Panc1 (cell line): ENCODE measurements at regions not wholly inside any gene's neighbourhood (a gene's known extent, or its start where the extent isn't known, plus 50 kb on each side); places are given as distances from the start of the nearest gene placed in this dataset.

Experiments used
- ATAC-seq: fragments of 200-7000 bp; cut with Tn5 transposase; 2 replicates; pipeline ENCODE4 v1.9.1; 2020; ENCODE audit warnings: mild to moderate bottlenecking, moderate library complexity
- BruUV-seq: library from RNA; stranded (reverse); fragments of 400-500 nt; replicated peaks from 2 replicates; lab custom pipeline; 2021; lab: Mats Ljungman, UMichigan
- CTCF ChIA-PET: fragments of 300-600 bp; sonication (Branson Sonifier 250); formaldehyde crosslinking; loops from one replicate; lab custom pipeline; 2022; ENCODE audit warnings: antibody characterized with exemption; lab: Charles Lee
- POLR2A ChIA-PET: fragments of 300-600 bp; sonication (Branson Sonifier 250); formaldehyde crosslinking; loops from one replicate; lab custom pipeline; 2022; ENCODE audit warnings: antibody characterized with exemption; lab: Charles Lee
- DNase-seq: peaks from one replicate; pipeline ENCODE4 v3.0.0-alpha.2; 2010; ENCODE audit warnings: low read depth, low spot score
- H3K27ac ChIP-seq: 2 replicates; pipeline ENCODE4 v1.5.1; 2011; ENCODE audit warnings: mild to moderate bottlenecking, low read length, inconsistent platforms
- H3K27me3 ChIP-seq: fragments of 200-500 bp; sonication (Bioruptor generic); 2 replicates; pipeline ENCODE4 v1.6.0; 2014; ENCODE audit warnings: low read length, inconsistent platforms; ENCODE audit not compliant: control insufficient read depth, insufficient read depth
- H3K36me3 ChIP-seq: fragments of 200-500 bp; sonication (Bioruptor generic); 2 replicates; pipeline ENCODE4 v1.5.1; 2014; ENCODE audit warnings: inconsistent platforms, mild to moderate bottlenecking, low read length, moderate library complexity; ENCODE audit not compliant: control insufficient read depth, insufficient read depth
- H3K4me1 ChIP-seq: 2 replicates; pipeline ENCODE4 v1.5.1; 2011; ENCODE audit warnings: inconsistent platforms, mild to moderate bottlenecking, low read length, moderate library complexity; ENCODE audit not compliant: control insufficient read depth, insufficient read depth
- H3K4me3 ChIP-seq, 2 experiments: 2 replicates each; pipeline ENCODE4 v1.5.1; 2011 to 2012; ENCODE audit warnings: low read depth in 2 of 2, low read length in 2 of 2, mild to moderate bottlenecking in 2 of 2, inconsistent platforms in 1 of 2, moderate library complexity in 1 of 2
- H3K9me3 ChIP-seq: fragments of 200-500 bp; sonication (Bioruptor generic); 2 replicates; pipeline ENCODE4 v1.5.1; 2014; ENCODE audit warnings: low read depth, mild to moderate bottlenecking, inconsistent platforms, low read length, moderate library complexity; ENCODE audit not compliant: control insufficient read depth, insufficient read depth
- POLR2AphosphoS5 ChIP-seq: IDR thresholded peaks from 2 replicates; pipeline ENCODE4 v1.6.1; 2012; ENCODE audit warnings: mild to moderate bottlenecking, low read depth, low read length, moderate library complexity
- SIN3A ChIP-seq: IDR thresholded peaks from 2 replicates; pipeline ENCODE4 v1.6.1; 2012; ENCODE audit warnings: low read depth, mild to moderate bottlenecking, low read length, moderate library complexity, borderline replicate concordance; ENCODE audit not compliant: insufficient read depth
- TCF7L2 ChIP-seq: IDR thresholded peaks from 2 replicates; pipeline ENCODE4 v1.6.1; 2011; ENCODE audit warnings: mild to moderate bottlenecking, low read depth, low read length, inconsistent platforms
- in situ Hi-C: cut with HindIII; loops from 2 replicates; pipeline ENCODE4 v1.10.0; 2016; ENCODE audit warnings: low sequenced_read_pairs, low pct_unique_long_range_greater_than_20kb
- intact Hi-C: fragments of 100-400 bp; cut with micrococcal nuclease; formaldehyde crosslinking; loops from one replicate; pipeline ENCODE4 v1.10.0; 2022; ENCODE audit not compliant: unreplicated experiment
- TF ChIP-seq, protein P1 (sequence below), 2 experiments: IDR thresholded peaks; 2 replicates each; pipeline ENCODE4 v1.6.1; 2011 to 2012; ENCODE audit warnings: low read depth in 2 of 2, control low read depth in 1 of 2, low read length in 1 of 2, mild to moderate bottlenecking in 1 of 2, moderate library complexity in 1 of 2; ENCODE audit not compliant: insufficient read depth in 1 of 2
- TF ChIP-seq, protein P2 (sequence below): fragments of 450-650 bp; IDR thresholded peaks from 2 replicates; pipeline ENCODE4 v1.5.1; 2017; ENCODE audit warnings: mild to moderate bottlenecking

DNA sequence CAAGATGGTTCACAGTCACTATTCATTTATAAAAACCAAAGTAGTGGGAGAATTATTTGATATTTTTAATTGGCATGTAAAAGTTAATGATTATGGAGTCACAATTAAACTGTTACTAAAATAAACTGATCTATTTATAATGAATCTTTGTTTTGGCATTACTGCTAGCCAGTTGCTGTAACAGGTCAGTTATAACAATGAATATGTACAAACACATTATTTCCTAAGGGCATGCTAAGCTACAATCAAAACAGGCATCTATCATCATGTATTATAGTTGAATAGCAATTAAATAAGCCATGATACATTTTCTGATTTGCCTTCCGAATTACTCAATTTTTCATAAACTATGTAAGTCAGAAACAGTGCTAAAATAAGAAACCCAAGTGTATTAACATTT, 518.3 kb downstream of the SLC16A7 start:
- Histone ChIP-seq H3K9me3 (no peaks in the 10 kb centered on the region), H3K36me3 (no peaks in the 10 kb centered on the region), H3K4me1 (no peaks in the 10 kb centered on the region), H3K27ac (no peak overlapping the region), H3K27me3 (no peaks in the 10 kb centered on the region), H3K4me3 (no peak overlapping the region)
- DNase-seq: no peak
- TF ChIP-seq, protein P1, sequence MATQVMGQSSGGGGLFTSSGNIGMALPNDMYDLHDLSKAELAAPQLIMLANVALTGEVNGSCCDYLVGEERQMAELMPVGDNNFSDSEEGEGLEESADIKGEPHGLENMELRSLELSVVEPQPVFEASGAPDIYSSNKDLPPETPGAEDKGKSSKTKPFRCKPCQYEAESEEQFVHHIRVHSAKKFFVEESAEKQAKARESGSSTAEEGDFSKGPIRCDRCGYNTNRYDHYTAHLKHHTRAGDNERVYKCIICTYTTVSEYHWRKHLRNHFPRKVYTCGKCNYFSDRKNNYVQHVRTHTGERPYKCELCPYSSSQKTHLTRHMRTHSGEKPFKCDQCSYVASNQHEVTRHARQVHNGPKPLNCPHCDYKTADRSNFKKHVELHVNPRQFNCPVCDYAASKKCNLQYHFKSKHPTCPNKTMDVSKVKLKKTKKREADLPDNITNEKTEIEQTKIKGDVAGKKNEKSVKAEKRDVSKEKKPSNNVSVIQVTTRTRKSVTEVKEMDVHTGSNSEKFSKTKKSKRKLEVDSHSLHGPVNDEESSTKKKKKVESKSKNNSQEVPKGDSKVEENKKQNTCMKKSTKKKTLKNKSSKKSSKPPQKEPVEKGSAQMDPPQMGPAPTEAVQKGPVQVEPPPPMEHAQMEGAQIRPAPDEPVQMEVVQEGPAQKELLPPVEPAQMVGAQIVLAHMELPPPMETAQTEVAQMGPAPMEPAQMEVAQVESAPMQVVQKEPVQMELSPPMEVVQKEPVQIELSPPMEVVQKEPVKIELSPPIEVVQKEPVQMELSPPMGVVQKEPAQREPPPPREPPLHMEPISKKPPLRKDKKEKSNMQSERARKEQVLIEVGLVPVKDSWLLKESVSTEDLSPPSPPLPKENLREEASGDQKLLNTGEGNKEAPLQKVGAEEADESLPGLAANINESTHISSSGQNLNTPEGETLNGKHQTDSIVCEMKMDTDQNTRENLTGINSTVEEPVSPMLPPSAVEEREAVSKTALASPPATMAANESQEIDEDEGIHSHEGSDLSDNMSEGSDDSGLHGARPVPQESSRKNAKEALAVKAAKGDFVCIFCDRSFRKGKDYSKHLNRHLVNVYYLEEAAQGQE (IDR thresholded peaks at IDR 0.05; ENCODE audit: insufficient read depth in 1 of 2, low read depth in 2 of 2, low read length in 1 of 2): no peak
- TF ChIP-seq TCF7L2 (no peak), POLR2AphosphoS5 (no peak), SIN3A (no peak)
- TF ChIP-seq, protein P2, sequence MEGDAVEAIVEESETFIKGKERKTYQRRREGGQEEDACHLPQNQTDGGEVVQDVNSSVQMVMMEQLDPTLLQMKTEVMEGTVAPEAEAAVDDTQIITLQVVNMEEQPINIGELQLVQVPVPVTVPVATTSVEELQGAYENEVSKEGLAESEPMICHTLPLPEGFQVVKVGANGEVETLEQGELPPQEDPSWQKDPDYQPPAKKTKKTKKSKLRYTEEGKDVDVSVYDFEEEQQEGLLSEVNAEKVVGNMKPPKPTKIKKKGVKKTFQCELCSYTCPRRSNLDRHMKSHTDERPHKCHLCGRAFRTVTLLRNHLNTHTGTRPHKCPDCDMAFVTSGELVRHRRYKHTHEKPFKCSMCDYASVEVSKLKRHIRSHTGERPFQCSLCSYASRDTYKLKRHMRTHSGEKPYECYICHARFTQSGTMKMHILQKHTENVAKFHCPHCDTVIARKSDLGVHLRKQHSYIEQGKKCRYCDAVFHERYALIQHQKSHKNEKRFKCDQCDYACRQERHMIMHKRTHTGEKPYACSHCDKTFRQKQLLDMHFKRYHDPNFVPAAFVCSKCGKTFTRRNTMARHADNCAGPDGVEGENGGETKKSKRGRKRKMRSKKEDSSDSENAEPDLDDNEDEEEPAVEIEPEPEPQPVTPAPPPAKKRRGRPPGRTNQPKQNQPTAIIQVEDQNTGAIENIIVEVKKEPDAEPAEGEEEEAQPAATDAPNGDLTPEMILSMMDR: no peak
- CTCF ChIA-PET: no interaction called here
- intact Hi-C loops (no loop called here), in situ Hi-C loops (no loop called here)
- ATAC-seq: no peak
- no TSS peak for BruUV-seq
- POLR2A ChIA-PET: no interaction called here

DNA sequence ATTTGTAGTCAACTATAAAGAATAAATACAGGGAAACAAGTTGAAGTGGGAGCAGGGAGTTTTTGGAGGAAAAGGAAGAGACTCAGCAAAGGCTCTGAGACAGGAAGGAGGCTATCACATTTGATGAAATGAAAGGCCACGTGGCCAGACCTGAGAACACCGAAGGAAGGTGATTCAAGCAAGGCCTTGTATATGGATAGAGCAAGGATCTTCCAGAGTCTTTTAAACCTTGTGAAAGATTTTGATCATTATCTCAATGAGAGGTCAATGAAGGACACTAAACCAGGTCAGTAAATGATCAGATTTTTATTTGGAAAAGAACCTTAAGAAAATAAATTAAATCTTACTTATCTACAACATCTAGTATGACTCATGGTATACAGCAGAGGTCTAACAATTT, 523.5 kb downstream of the SLC16A7 start:
- no peaks in the 10 kb centered on the region for H3K36me3 ChIP-seq
- BruUV-seq: no TSS peak
- intact Hi-C loops: no loop called here
- DNase-seq (no peak), ATAC-seq (no peak)
- ChIA-PET CTCF (no interaction called here), POLR2A (no interaction called here)
- H3K4me3 ChIP-seq: no peak overlapping the region
- TF ChIP-seq POLR2AphosphoS5 (no peak), SIN3A (no peak), TCF7L2 (no peak)
- TF ChIP-seq, protein P1 (IDR thresholded peaks at IDR 0.05; ENCODE audit: insufficient read depth in 1 of 2, low read depth in 2 of 2, low read length in 1 of 2): no peak
- TF ChIP-seq, protein P2: no peak
- no peaks in the 10 kb centered on the region for H3K4me1 ChIP-seq
- H3K9me3 ChIP-seq: no peaks in the 10 kb centered on the region
- in situ Hi-C loops: no loop called here
- no peak overlapping the region for H3K27ac ChIP-seq
- no peaks in the 10 kb centered on the region for H3K27me3 ChIP-seq
